Pancreas (tissue), 10 donors: ENCODE measurements at regions not wholly inside any gene's neighbourhood (a gene's known extent, or its start where the extent isn't known, plus 50 kb on each side); places are given as distances from the start of the nearest gene placed in this dataset.

ENCODE experiments used
- ATAC-seq, 4 donors: fragments of 200-7000 bp; cut with Tn5 transposase; one replicate each; pipeline versions ENCODE4 v1.8.0 to v1.9.1; 2020; ENCODE audit warnings: mild to moderate bottlenecking in 4 of 4, moderate library complexity in 4 of 4
- DNase-seq, 6 donors: peaks; one replicate each; pipeline ENCODE4 v3.0.0-alpha.2; 2020
- FAIRE-seq: peaks from 2 replicates; lab custom pipeline; 2012; peaks lifted over from hg19 to GRCh38; lab: Jason Lieb, UNC
- H3K27ac ChIP-seq, 4 donors: fragments of 200-600 bp; sonication (generic); 1 replicate in 3 of 4; 2 replicates in 1 of 4; pipeline versions ENCODE4 v1.5.0 to v1.8.0; 2020
- H3K27me3 ChIP-seq, 4 donors: fragments of 200-600 bp; one replicate each; pipeline ENCODE4 v1.8.0; 2021
- H3K36me3 ChIP-seq, 3 donors: fragments of 200-600 bp; sonication (generic) in 1 of 3; one replicate each; pipeline versions ENCODE4 v1.5.0 to v1.8.0; 2020 to 2021
- H3K4me1 ChIP-seq, 3 donors: fragments of 200-600 bp; one replicate each; pipeline ENCODE4 v1.8.0; 2021
- H3K4me3 ChIP-seq, 4 donors: fragments of 200-600 bp; sonication (generic) in 2 of 4; one replicate each; pipeline versions ENCODE4 v1.5.0 to v1.8.0; 2020 to 2021
- H3K9me3 ChIP-seq, 4 donors: fragments of 200-600 bp; one replicate each; pipeline ENCODE4 v1.8.0; 2021
- CTCF ChIP-seq, 4 donors: fragments of 200-600 bp; sonication (generic) in 3 of 4; IDR thresholded peaks; one replicate each; pipeline versions ENCODE4 v1.5.0 to v1.8.0; 2021; ENCODE audit warnings: antibody characterized with exemption in 4 of 4
- WGBS, 2 donors: extraction: QIAGEN DNeasy Blood & Tissue Kit; methylation state at CpG; one replicate each; pipeline ENCODE4 v1.1.7; 2013; 5-methylcytosine and 5-hydroxymethylcytosine counted together
- intact Hi-C, 3 donors: fragments of 100-400 bp; cut with DNase I; formaldehyde crosslinking; loops; one replicate each; pipeline versions ENCODE4 v1.11.1 to v1.14.2; 2022
- donor health status: healthy with polysubstance abuse.
- donor health status: DM: no; HTN: no; CAD: no; lungs with moderate emphysema.
- donor health status: DM: no; HTN: no; CAD: no.
- donor health status: control.
- donor health status: control.
- donor health status: Bipolar disorder and iron deficiency.
- donor health status: DM: yes; HTN: yes; CAD: no.
- donor health status: DM: no; HTN: no; CAD: no.
- donor health status: DM: no; HTN: no; CAD: no.
- donor health status: DM: yes; HTN: yes; CAD: no.

- no peaks in the 10 kb centered on the region for H3K36me3 ChIP-seq
- no peaks in the 10 kb centered on the region for H3K9me3 ChIP-seq
- no peaks in the 10 kb centered on the region for H3K27me3 ChIP-seq
- DNase-seq (no peak), FAIRE-seq (no peak), ATAC-seq (no peak)
- WGBS, 2 donors = 92 to 96% methylated on average over 1 of the region's 1 CpG
- intact Hi-C loops = no loop called here
- no peak for TF ChIP-seq CTCF (IDR thresholded peaks at IDR 0.05)
- no peak overlapping the region for H3K4me3 ChIP-seq
- H3K27ac ChIP-seq = no peak overlapping the region
- no peaks in the 10 kb centered on the region for H3K4me1 ChIP-seq
Measured at GRCh38 chr14:26191671-26192070, 406.2 kb downstream of the NOVA1 start.

- H3K4me3 ChIP-seq = no peak overlapping the region
- FAIRE-seq (no peak), ATAC-seq (no peak), DNase-seq (no peak)
- intact Hi-C loops = no loop called here
- H3K36me3 ChIP-seq = no peaks in the 10 kb centered on the region
- WGBS, 2 donors = 49 to 62% methylated on average over 4 of the region's 4 CpGs
- no peaks in the 10 kb centered on the region for H3K27me3 ChIP-seq
- H3K27ac ChIP-seq = no peak overlapping the region
- no peaks in the 10 kb centered on the region for H3K4me1 ChIP-seq
- TF ChIP-seq CTCF (IDR thresholded peaks at IDR 0.05) = no peak
- no peaks in the 10 kb centered on the region for H3K9me3 ChIP-seq
Measured at GRCh38 chr14:26191123-26191522, 406.7 kb downstream of the NOVA1 start.

- Histone ChIP-seq H3K9me3 (no peaks in the 10 kb centered on the region), H3K4me3 (no peak overlapping the region), H3K27me3 (no peaks in the 10 kb centered on the region), H3K4me1 (no peaks in the 10 kb centered on the region), H3K27ac (no peak overlapping the region), H3K36me3 (no peaks in the 10 kb centered on the region)
- ATAC-seq (no peak), DNase-seq (no peak), FAIRE-seq (no peak)
- TF ChIP-seq CTCF (IDR thresholded peaks at IDR 0.05) = no peak
- WGBS, 2 donors = 41 to 50% methylated on average over 2 of the region's 2 CpGs
- intact Hi-C loops = no loop called here
Measured at GRCh38 chr14:26190646-26191045, 407.2 kb downstream of the NOVA1 start.

- no peak for TF ChIP-seq CTCF (IDR thresholded peaks at IDR 0.05)
- DNase-seq (no peak), FAIRE-seq (no peak), ATAC-seq (no peak)
- H3K27ac ChIP-seq = no peak overlapping the region
- intact Hi-C loops = no loop called here
- no peaks in the 10 kb centered on the region for H3K27me3 ChIP-seq
- no peaks in the 10 kb centered on the region for H3K36me3 ChIP-seq
- H3K4me1 ChIP-seq = no peaks in the 10 kb centered on the region
- no peak overlapping the region for H3K4me3 ChIP-seq
- 58 to 66% methylated on average over 2 of the region's 2 CpGs for WGBS, 2 donors
- no peaks in the 10 kb centered on the region for H3K9me3 ChIP-seq
Measured at GRCh38 chr14:26187996-26188620, 409.7 kb downstream of the NOVA1 start.

- H3K36me3 ChIP-seq = no peaks in the 10 kb centered on the region
- TF ChIP-seq CTCF (IDR thresholded peaks at IDR 0.05) = no peak
- 50 to 53% methylated on average over 2 of the region's 2 CpGs for WGBS, 2 donors
- ATAC-seq = no peak
- no peak for FAIRE-seq
- H3K27ac ChIP-seq = no peak overlapping the region
- H3K4me3 ChIP-seq = no peak overlapping the region
- H3K4me1 ChIP-seq = no peaks in the 10 kb centered on the region
- DNase-seq = no peak
- no peaks in the 10 kb centered on the region for H3K27me3 ChIP-seq
- intact Hi-C loops = no loop called here
- no peaks in the 10 kb centered on the region for H3K9me3 ChIP-seq
Measured at GRCh38 chr14:26180221-26180620, 417.6 kb downstream of the NOVA1 start.
